HCT116 (cell line): ENCODE measurements at regions not wholly inside any gene's neighbourhood (a gene's known extent, or its start where the extent isn't known, plus 50 kb on each side); places are given as distances from the start of the nearest gene placed in this dataset.

Source experiments
- ATAC-seq: fragments of 200-7000 bp; cut with Tn5 transposase; 2 replicates; pipeline ENCODE4 v1.9.1; 2020; ENCODE audit warnings: mild to moderate bottlenecking, moderate library complexity
- BruUV-seq: library from RNA; stranded (reverse); fragments of 400-500 nt; replicated peaks from 2 replicates; lab custom pipeline; 2021; lab: Mats Ljungman, UMichigan
- CTCF ChIA-PET: fragments of 300-600 bp; sonication (Branson Sonifier 250); formaldehyde crosslinking; loops from one replicate; lab custom pipeline; 2021; ENCODE audit warnings: antibody characterized with exemption; lab: Charles Lee
- POLR2A ChIA-PET: fragments of 300-600, 350-600 bp; sonication (Branson Sonifier 250); formaldehyde crosslinking; loops from one replicate; lab custom pipeline; 2021; ENCODE audit warnings: antibody characterized with exemption; lab: Charles Lee
- RAD21 ChIA-PET, 2 experiments: fragments of 300-600 bp; sonication (Branson Sonifier 250); formaldehyde crosslinking; loops; one replicate each; lab custom pipeline; 2023; ENCODE audit warnings: low total read pairs in 2 of 2; ENCODE audit not compliant: uncharacterized antibody in 2 of 2, unreplicated experiment in 2 of 2, low non-redundant PET in 1 of 2; lab: Charles Lee
- DNase-seq: peaks from one replicate; pipeline ENCODE4 v3.0.0-alpha.2; 2010; ENCODE audit warnings: low read depth, low spot score
- H2AFZ ChIP-seq: fragments of 200-600 bp; shearing (Covaris generic), sonication (generic); 2 replicates; pipeline ENCODE4 v1.6.1; 2017; ENCODE audit warnings: low read depth, mixed run types, mixed read lengths, antibody characterized with exemption, low read length; ENCODE audit not compliant: poor library complexity, severe bottlenecking
- H3K27ac ChIP-seq: 2 replicates; pipeline ENCODE4 v1.5.1; 2012; ENCODE audit warnings: low read depth, low read length
- H3K27me3 ChIP-seq: fragments of 200-600 bp; sonication (generic); 2 replicates; pipeline ENCODE4 v1.6.1; 2016; ENCODE audit warnings: mixed run types, low read length, mixed read lengths; ENCODE audit not compliant: insufficient read depth
- H3K36me3 ChIP-seq, 2 experiments: fragments of 200-500 bp in 1 of 2; fragments of 200-600 bp in 1 of 2; sonication (Bioruptor generic) in 1 of 2; sonication (generic) in 1 of 2; 2 replicates each; pipeline versions ENCODE4 v1.5.1 to v1.6.1; 2014 to 2016; ENCODE audit warnings: low read length in 2 of 2, inconsistent platforms in 1 of 2, mixed read lengths in 1 of 2, mixed run types in 1 of 2; ENCODE audit not compliant: insufficient read depth in 2 of 2, control insufficient read depth in 1 of 2
- H3K4me1 ChIP-seq, 2 experiments: fragments of 200-600 bp in 1 of 2; sonication (generic) in 1 of 2; 2 replicates each; pipeline versions ENCODE4 v1.5.1 to v1.6.1; 2012 to 2017; ENCODE audit warnings: low read length in 2 of 2, inconsistent platforms in 1 of 2, mild to moderate bottlenecking in 1 of 2, mixed read lengths in 1 of 2, mixed run types in 1 of 2, moderate library complexity in 1 of 2; ENCODE audit not compliant: insufficient read depth in 2 of 2, control insufficient read depth in 1 of 2
- H3K4me2 ChIP-seq: fragments of 200-600 bp; sonication (generic); 2 replicates; pipeline ENCODE4 v1.6.1; 2017; ENCODE audit warnings: mixed run types, low read length, mixed read lengths
- H3K4me3 ChIP-seq, 2 experiments: fragments of 200-600 bp in 1 of 2; sonication (generic) in 1 of 2; replicated peaks in 1 of 2; 2 replicates each; pipeline ENCODE4 v1.5.1; 2011 to 2016; ENCODE audit warnings: low read length in 2 of 2, control low read depth in 1 of 2, low read depth in 1 of 2, mild to moderate bottlenecking in 1 of 2, mixed read lengths in 1 of 2, mixed run types in 1 of 2
- H3K79me2 ChIP-seq: fragments of 200-600 bp; sonication (generic); 2 replicates; pipeline ENCODE4 v1.6.1; 2017; ENCODE audit warnings: mild to moderate bottlenecking, mixed run types, low read length, moderate library complexity, mixed read lengths; ENCODE audit not compliant: insufficient read depth
- H3K9ac ChIP-seq: fragments of 200-600 bp; sonication (generic); 2 replicates; pipeline ENCODE4 v1.6.1; 2016; ENCODE audit warnings: low read length, mixed read lengths
- H3K9me2 ChIP-seq: fragments of 200-600 bp; sonication (generic), shearing (Covaris generic); 2 replicates; pipeline ENCODE4 v1.6.1; 2017; ENCODE audit warnings: mixed run types, mild to moderate bottlenecking, moderate library complexity; ENCODE audit not compliant: insufficient read depth
- H3K9me3 ChIP-seq, 2 experiments: fragments of 200-500 bp in 1 of 2; fragments of 200-600 bp in 1 of 2; sonication (Bioruptor generic) in 1 of 2; sonication (generic) in 1 of 2; 2 replicates each; pipeline ENCODE4 v1.6.1; 2014 to 2017; ENCODE audit warnings: low read length in 2 of 2, mixed read lengths in 2 of 2, inconsistent platforms in 1 of 2, low read depth in 1 of 2, mild to moderate bottlenecking in 1 of 2, mixed run types in 1 of 2, moderate library complexity in 1 of 2; ENCODE audit not compliant: control insufficient read depth in 1 of 2, insufficient read depth in 1 of 2
- H4K20me1 ChIP-seq: fragments of 200-600 bp; sonication (generic), shearing (Covaris generic); 2 replicates; pipeline ENCODE4 v1.6.1; 2017; ENCODE audit warnings: mixed run types, mild to moderate bottlenecking, moderate library complexity; ENCODE audit not compliant: insufficient read depth
- CTCF ChIP-seq, 3 experiments: fragments of 200-600 bp in 1 of 3; sonication (generic) in 1 of 3; IDR thresholded peaks in 2 of 3; conservative IDR thresholded peaks in 1 of 3; 2 replicates each; pipeline ENCODE4 v1.5.1; 2012 to 2017; ENCODE audit warnings: low read depth in 2 of 3, low read length in 2 of 3, antibody characterized with exemption in 1 of 3, borderline replicate concordance in 1 of 3, control low read depth in 1 of 3, mild to moderate bottlenecking in 1 of 3, mixed read lengths in 1 of 3, mixed run types in 1 of 3, moderate library complexity in 1 of 3; ENCODE audit not compliant: insufficient read depth in 1 of 3
- EGR1 ChIP-seq: IDR thresholded peaks from 2 replicates; pipeline ENCODE4 v1.6.1; 2012; ENCODE audit warnings: low read depth
- EZH2 ChIP-seq: fragments of 200-600 bp; sonication (generic); IDR thresholded peaks from 2 replicates; pipeline ENCODE4 v1.6.1; 2017; ENCODE audit warnings: antibody characterized with exemption, mixed run types
- EZH2phosphoT487 ChIP-seq: fragments of 200-600 bp; IDR thresholded peaks from 2 replicates; pipeline ENCODE4 v1.6.1; 2018; ENCODE audit warnings: antibody characterized with exemption, borderline replicate concordance
- FOSL1 ChIP-seq: IDR thresholded peaks from 2 replicates; pipeline ENCODE4 v1.6.1; 2012; ENCODE audit warnings: low read depth
- JUND ChIP-seq: IDR thresholded peaks from 2 replicates; pipeline ENCODE4 v1.6.1; 2012
- POLR2A ChIP-seq: IDR thresholded peaks from 2 replicates; pipeline ENCODE4 v1.7.0; 2011; ENCODE audit warnings: borderline replicate concordance; ENCODE audit not compliant: insufficient read depth, insufficient read length; ENCODE audit errors: extremely low read depth
- POLR2AphosphoS5 ChIP-seq: IDR thresholded peaks from 2 replicates; pipeline ENCODE4 v1.6.1; 2011; ENCODE audit warnings: mild to moderate bottlenecking, low read depth, low read length, moderate library complexity
- RAD21 ChIP-seq: IDR thresholded peaks from 2 replicates; pipeline ENCODE4 v1.6.1; 2012; ENCODE audit warnings: low read depth, mild to moderate bottlenecking
- REST ChIP-seq: IDR thresholded peaks from 2 replicates; pipeline ENCODE4 v1.6.1; 2012; ENCODE audit warnings: low read depth
- SIN3A ChIP-seq: IDR thresholded peaks from 2 replicates; pipeline ENCODE4 v1.6.1; 2012; ENCODE audit warnings: low read depth
- SP1 ChIP-seq: IDR thresholded peaks from 2 replicates; pipeline ENCODE4 v1.6.1; 2012; ENCODE audit warnings: low read depth
- SRF ChIP-seq: IDR thresholded peaks from 2 replicates; pipeline ENCODE4 v1.6.1; 2012; ENCODE audit warnings: low read depth
- TCF7L2 ChIP-seq: IDR thresholded peaks from 2 replicates; pipeline ENCODE4 v1.7.0; 2011; ENCODE audit warnings: borderline replicate concordance, inconsistent platforms; ENCODE audit not compliant: insufficient read depth, insufficient read length; ENCODE audit errors: extremely low read depth
- ZFX ChIP-seq: fragments of 450-650 bp; IDR thresholded peaks from 2 replicates; pipeline ENCODE4 v1.6.1; 2017
- intact Hi-C: fragments of 100-400 bp; cut with micrococcal nuclease; formaldehyde crosslinking; loops from 2 replicates; pipeline ENCODE4 v1.10.0; 2022
- TF ChIP-seq, protein P1 (sequence below): IDR thresholded peaks from 2 replicates; pipeline ENCODE4 v1.6.1; 2011; ENCODE audit warnings: mild to moderate bottlenecking, low read length, moderate library complexity; ENCODE audit not compliant: insufficient replicate concordance; ENCODE audit errors: extremely low read depth

- H3K9ac ChIP-seq: no peak overlapping the region
- H3K9me3 ChIP-seq: no peaks in the 10 kb centered on the region
- DNase-seq: no peak
- no peak overlapping the region for H3K27ac ChIP-seq
- no peak for ATAC-seq
- no peaks in the 10 kb centered on the region for H3K79me2 ChIP-seq
- no peaks in the 10 kb centered on the region for H3K27me3 ChIP-seq
- H2AFZ ChIP-seq: no peak overlapping the region
- ChIA-PET POLR2A (no interaction called here), RAD21 (no interaction called here), CTCF (no interaction called here)
- H3K36me3 ChIP-seq: no peaks in the 10 kb centered on the region
- intact Hi-C loops: loop anchor here (5.0 kb wide), 1 partner anchor 76 kb away; no protein-coding TSS in a partner anchor
- BruUV-seq: no TSS peak
- no peaks in the 10 kb centered on the region for H3K9me2 ChIP-seq
- H3K4me2 ChIP-seq: no peak overlapping the region
- no peak overlapping the region for H3K4me3 ChIP-seq
- H4K20me1 ChIP-seq: no peaks in the 10 kb centered on the region
- no peak for TF ChIP-seq SRF
- no peak for TF ChIP-seq CTCF (IDR thresholded peaks at IDR 0.05 in 2 of 3, conservative IDR thresholded peaks at IDR 0.05 in 1 of 3; ENCODE audit: borderline replicate concordance in 1 of 3, insufficient read depth in 1 of 3, low read depth in 2 of 3, low read length in 2 of 3)
- no peak for TF ChIP-seq EZH2phosphoT487
- no peak for TF ChIP-seq RAD21
- no peak for TF ChIP-seq EGR1
- TF ChIP-seq SP1: no peak
- no peak for TF ChIP-seq TCF7L2
- TF ChIP-seq, protein P1, sequence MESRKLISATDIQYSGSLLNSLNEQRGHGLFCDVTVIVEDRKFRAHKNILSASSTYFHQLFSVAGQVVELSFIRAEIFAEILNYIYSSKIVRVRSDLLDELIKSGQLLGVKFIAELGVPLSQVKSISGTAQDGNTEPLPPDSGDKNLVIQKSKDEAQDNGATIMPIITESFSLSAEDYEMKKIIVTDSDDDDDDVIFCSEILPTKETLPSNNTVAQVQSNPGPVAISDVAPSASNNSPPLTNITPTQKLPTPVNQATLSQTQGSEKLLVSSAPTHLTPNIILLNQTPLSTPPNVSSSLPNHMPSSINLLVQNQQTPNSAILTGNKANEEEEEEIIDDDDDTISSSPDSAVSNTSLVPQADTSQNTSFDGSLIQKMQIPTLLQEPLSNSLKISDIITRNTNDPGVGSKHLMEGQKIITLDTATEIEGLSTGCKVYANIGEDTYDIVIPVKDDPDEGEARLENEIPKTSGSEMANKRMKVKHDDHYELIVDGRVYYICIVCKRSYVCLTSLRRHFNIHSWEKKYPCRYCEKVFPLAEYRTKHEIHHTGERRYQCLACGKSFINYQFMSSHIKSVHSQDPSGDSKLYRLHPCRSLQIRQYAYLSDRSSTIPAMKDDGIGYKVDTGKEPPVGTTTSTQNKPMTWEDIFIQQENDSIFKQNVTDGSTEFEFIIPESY: no peak
- TF ChIP-seq ZFX: no peak
- TF ChIP-seq EZH2: no peak
- TF ChIP-seq SIN3A: no peak
- TF ChIP-seq POLR2A: no peak
- no peak for TF ChIP-seq POLR2AphosphoS5
- TF ChIP-seq FOSL1: no peak
- no peak for TF ChIP-seq JUND
- no peak for TF ChIP-seq REST
- H3K4me1 ChIP-seq: 0 out of 4 replicates have a peak, but pooled peaks cover 0 to 4% of the 10 kb centered on the region in 2 experiments
These were observed 73.5 kb upstream of the ALDH1A1 start for GRCh38 chr9:73026375-73026774.
